Hindlimb muscle (tissue), 1 donor: ENCODE measurements at regions not wholly inside any gene's neighbourhood (a gene's known extent, or its start where the extent isn't known, plus 50 kb on each side); places are given as distances from the start of the nearest gene placed in this dataset.

ENCODE experiments used
- DNase-seq: peaks from one replicate; pipeline ENCODE4 v3.0.0-alpha.2; 2013

DNA sequence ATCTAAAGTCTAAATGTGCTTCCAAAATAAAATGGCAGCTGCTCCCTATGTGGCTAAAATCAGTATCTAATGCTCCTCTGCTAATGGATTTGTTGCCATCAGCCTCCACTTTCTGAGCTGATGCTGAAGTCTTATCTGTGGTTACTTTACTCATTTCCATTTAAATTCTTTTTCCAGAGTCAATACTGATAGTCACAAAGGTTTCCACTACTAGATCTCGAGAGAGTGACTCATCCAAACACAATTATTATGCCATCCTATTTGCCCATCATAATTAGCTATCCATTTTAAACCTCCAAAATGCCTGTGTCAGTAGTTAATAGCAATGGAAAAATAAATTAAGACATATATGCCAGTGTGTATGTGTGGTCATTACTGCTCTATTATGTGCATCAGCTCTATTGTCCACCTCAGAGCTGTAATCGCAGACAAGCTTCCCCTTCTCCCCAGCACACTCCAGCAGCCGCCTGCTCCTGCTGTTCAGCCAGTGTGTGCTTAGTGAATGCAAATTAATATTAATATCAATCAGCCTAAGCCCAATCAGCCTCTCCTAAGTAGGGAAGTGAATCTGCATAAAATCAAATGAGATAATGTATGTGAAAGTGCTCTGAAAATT lies 199.8 kb upstream of the ZIC3 start:
- DNase-seq: no peak

DNA sequence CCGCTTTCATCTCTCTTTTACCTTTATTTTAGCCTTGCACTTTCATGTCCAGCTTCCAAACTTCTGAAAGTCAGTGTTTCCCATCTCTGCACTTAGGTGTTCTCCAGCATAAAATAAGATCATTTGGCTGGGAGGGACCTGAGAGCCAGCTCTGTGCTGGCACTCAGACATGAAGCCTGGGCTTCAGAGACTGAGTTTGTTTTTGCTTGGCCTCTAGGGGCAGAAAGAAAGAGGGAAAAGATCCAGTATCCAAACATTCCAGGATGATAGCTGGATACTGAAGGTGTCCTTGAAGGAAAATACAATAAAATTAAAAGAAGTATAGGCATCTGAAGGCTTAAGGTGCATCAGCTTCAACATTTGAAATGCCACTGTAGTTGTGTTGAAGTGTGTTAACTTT lies 202.4 kb upstream of the ZIC3 start:
- DNase-seq: no peak

DNA sequence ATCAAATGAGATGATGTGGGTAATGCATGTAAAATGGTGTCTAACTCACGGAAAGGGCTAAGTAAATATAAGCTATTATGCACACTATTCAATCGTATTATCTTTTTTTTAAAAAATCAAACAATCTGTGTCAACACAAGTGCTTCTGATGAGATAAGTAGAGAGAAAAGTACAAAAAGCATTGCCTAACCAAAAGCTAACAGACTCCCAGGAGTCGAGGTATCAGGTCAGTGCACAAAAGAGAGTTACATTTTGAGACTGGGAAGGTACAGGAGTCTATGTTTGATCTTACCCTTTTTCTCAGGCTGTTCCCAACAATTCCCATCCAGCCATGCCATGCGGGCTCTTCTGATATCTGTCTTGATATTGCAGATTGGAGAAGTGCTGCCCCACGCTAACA lies 203.3 kb upstream of the ZIC3 start:
- no peak for DNase-seq

DNA sequence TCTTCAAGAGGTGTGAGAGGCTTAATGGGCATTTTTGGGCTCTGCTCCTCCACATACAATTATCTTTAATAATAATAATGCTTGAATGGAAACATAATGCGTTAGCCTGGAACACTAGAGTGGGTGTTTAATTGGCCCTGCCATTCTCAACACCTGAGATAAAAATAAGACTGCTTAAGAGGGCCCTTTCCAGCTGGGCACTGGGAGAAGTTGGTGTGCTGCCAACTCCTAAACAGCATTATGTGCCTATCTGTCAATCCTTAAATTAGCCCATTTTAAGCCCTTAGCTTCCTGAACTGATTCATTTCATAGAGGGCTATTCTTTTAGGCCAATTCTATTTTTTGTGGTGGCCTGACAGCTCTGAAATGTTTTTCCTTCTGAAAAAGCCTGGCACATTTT lies 211.1 kb upstream of the ZIC3 start:
- DNase-seq: no peak

DNA sequence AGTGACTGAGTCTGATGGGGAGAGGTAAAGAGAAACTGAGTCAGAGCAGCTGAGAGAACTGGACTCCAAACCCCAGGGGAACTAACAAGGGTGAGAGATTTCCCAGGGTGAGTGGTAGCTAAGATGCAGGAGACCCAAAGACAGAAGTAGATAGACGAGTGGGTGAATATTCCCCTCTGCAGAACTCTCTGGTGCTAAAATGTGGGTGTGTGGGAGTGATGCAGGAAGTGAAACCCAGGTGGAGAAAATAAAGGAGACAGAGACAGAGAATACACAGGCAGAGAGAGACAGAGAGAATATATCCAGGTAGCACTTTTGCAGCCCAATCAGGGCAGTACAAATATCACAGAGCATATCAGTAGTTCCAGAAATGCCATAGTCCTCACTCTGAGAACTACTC lies 212.5 kb upstream of the ZIC3 start:
- no peak for DNase-seq

DNA sequence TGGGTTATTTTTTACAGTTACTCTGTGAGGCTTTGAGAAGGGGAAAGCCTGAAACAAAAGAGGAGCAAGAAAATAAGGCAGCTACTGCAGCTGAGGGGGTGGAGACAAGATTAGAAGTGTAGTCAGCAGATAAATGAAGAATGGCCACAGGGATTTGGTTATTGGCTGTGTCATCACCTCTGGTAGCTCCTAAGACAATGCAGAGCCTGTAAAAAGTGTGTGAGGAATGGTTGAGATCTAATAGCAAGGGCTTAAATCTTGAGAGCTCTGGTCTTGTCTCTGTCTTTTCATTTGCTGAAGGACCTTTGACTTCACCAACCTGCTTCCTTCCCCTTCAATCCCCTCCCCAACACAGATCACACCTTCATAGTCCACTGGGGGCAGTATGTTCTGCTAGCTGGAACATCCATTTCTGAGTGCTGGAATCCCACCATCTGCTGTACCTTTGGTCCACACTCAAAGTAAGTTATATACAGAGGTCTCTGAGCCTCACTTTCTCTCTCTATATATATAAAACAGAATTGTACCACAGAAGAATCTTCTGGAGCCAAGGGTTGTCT lies 213.7 kb upstream of the ZIC3 start:
- no peak for DNase-seq

DNA sequence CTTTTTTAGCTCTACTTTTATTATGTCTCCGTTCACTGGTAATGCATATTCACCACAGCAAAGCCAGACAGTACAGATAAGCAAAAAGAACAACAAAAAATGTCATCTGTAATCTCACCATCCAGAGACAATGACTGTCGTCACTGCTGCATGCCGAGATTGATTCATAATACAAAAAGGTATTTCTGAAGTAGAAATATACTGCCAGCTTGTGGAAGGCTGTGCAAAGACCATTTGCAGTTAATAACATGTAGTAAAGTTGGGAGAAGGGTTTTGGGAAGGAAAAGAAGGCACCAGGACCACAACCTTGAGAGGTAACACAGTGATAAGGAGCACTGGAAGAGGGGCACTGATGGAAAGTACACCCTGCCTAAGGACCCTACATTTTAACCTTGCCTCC lies 223.0 kb upstream of the ZIC3 start:
- no peak for DNase-seq

DNA sequence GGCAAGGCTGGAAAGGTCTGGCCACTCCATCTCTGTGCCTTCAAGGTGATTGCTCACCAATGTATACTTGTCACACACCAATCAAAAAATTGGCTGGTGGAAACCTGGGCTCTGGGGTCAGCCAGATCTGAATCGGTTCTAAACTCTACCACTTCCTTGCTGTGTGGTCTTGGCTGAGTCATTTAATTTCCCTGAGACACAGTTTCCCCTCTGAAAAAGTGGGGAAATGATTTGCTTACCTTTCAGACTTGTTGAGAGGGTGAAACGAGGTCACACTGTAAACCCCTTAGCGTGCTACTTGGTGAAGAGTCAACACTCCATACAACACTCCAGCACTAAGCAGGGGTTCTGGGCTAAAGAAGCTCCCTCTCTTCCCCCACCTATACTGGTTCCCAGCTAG lies 252.3 kb upstream of the ZIC3 start:
- no peak for DNase-seq

DNA sequence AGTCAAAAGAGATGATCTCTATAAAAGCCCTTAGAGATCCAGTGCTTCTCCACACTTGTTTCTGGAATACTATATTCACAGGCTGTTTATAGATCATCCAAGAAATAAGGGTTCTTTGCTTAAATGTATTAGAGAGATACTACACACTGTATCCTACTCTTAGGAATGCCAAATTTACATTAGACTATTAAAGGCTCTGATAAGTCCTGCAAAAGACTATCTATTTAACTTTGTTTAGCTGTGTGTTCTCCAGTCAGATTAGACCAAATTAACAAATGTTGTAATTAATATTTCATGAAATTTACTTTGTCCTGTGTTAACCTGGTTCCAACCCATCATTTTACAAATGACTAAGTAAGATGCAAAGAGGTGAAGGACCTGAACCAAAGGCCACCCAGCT lies 260.5 kb upstream of the ZIC3 start:
- no peak for DNase-seq

DNA sequence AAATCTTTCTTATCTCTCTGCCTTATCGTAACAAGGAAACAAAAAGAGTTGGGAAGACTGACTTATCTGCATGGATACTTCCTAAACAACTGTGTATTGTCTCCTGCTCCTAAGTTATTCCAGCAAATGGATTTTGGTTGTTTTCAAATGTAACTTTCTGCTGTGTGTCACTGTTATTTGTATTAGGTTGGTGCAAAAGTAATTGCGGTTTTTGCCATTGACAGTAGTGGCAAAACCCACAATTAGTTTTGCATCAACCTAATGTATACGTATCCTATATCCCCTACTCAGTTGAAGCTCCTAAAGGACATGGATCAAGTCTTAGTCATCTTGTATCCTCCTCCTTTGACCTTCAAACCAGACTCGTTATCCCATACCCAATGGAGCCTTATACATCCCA lies 263.4 kb upstream of the GPR101 start:
- no peak for DNase-seq

DNA sequence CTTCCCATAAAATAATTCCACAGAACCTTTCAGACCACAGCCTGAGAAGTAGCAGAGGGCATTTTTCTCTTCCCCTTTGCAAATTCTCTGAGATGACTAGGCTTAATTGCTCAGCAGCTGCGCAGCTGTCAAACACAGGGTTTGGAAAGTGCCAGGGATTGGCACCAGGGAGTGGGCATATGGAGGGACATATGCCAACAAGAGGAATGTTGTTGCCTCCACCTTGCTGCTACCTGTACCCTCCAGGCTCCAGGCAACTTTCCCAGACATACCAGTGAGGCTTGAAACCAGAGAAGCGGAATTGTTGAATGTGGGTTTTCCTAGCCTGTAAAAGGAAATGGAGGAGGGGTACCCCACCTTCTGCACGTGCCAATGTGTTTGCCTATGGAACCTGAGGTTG lies 256.2 kb upstream of the GPR101 start:
- DNase-seq: no peak

DNA sequence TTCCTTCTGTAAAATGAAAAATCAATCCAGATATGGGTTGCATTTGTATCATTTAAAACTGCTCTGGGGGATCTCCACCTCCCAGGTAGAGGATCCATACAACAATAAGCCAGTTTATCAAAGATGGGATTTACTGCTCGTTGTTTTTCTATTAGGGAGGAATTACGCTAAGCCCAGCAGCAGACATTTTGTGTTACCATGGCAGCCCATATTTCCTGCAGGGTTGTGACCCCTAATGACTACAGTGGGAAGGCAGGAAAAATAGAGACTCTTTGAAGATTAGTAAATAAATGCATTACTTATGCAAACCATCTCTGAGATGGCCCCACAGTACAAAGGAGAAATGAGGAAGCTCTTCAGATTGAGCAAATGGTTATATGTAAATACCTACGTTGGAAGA lies 253.4 kb upstream of the GPR101 start:
- DNase-seq: no peak

DNA sequence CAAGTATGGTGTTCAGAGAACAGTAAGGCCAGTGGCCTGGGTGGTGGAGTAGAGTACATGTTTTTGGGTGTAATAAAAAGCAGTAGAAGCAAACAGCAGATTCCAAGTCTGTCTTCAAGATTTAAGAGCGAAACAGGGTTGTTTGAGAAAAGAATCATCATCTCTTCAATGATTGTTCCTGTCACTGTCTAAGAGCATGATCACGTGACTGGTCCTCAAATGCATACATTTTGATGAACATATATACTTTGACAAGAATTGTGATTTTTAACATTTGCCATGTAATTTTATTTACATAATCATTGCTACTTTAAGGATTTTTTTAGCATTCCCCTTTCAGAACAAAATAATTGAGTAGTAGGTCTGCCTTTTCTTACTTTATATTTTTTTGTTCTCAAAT lies 252.6 kb upstream of the GPR101 start:
- no peak for DNase-seq

DNA sequence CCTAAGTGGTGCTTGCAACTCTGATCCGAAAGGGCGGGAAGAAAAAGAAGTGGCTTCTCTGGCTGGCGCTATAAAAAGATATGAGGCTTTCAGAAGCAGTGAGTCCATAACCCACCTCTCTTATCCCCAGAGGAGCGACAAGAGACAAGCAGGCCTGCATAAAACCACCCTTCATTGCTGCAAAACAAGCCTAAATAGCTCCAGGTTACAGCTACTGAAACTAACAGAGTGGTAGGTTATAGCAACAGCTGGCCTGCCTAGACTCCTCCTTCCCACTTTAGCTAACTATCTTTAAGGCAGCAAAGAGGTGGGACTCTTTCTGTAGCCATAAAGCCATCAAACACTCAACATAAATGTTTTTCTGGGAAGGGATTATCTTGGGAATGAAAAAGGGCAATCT lies 245.0 kb upstream of the GPR101 start:
- DNase-seq: no peak

DNA sequence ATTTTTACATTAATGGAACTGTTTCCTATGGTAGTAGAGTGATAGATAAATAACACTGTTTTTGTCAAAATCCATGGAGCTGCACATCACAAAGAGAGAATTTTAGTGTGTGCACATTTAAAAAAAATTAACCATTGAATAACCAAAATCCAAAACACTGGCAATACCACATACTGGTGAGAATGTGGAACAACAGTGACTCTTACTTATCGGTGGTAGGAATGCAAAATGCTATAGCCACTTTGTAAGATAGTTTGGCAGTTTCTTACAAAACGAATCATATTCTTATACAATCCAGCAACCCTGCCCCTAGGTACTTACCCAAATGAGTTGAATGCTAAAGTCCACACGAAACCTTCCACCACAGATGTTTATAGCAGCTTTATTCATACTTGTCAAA lies 229.6 kb upstream of the GPR101 start:
- DNase-seq: no peak

DNA sequence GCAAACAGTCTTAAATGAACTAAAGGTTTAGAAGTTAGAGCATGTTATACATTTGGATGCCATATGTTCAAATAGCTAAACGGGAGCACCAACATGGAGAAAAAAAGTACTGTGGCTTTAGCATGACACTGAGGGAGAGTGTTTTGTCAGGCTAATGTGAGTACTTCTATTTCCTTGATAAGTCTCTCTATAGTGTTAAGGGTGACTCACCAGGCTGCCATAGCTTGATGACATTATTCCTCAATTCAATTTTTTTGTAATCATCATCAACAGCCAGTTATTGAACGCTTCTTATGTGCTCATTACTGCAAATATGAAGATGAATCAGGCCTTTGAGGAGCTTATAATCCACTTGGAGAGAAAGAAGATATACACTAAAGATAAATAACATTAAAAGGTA lies 211.4 kb upstream of the GPR101 start:
- no peak for DNase-seq

DNA sequence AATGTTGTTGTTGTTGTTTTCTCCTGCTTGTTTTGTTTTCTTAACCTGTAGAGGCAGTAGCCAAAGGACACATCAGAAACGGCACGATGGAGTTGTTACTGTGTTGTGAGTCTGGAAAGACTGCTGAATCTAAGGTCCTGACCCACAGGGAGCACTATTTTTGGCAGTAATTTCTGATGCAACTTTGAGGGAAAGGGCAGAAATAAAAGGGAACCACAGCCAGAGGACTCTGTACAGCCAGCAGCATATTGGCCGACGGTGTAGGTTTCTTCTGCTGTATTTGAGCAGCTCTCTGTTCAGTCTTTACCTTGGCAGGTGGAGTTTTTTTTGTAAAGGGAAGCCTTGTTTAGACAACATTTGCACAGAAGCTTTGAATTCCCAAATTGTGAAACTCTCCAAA lies 203.0 kb upstream of the GPR101 start:
- no peak for DNase-seq

DNA sequence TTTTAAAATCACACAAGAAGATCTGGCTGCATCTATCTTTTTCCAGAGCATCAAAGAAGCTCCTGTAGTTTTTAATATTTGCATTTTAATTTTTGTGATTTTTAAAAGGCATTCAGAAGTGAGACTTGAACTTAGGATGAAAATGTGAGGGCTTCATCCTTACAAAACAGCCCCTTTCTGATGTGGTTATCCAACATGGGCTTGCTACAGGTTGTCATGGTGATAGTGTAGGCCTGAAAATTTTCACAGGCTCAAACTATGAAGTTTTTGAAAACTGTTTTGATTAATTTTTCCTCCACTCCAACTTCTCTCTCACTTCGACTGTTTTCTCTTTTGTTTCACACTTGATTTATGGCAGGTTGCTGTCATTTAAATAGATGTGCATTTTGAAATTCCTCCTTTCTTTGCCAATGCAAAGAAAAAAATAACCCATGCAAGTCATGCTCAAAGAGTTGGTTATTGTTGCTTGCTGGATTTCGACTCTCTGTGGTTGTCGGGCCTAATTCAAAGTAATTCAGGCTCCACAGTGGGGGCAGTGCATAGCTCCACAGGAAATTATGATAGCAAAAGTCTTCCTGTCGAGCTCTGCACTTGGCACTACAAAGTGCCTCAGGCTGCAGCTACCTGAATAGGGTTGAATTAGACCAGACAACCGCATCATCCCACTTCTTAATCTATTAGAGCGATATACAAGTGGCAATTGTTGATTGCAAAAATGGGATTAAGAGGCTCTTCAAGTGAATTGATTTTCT lies 201.0 kb upstream of the GPR101 start:
- no peak for DNase-seq

DNA sequence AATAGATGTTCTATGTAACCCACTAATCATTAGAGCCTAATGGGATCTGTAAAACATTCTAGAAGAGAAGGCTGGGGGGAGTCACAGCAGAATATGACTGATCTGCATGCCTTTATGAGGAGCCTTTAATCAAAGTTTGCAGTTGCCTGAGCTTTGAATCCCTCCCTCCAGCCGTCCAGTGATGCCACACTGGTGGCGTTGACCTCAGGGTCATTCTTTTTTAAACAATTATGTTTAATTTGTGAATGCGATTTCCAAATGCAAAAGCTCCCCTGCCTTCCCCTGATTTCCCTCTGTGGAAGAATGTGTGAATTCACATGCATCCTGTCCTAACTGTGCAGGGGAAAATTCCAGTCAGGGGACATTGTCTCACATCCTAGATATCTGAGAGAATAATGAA lies 199.7 kb upstream of the GPR101 start:
- DNase-seq: no peak

DNA sequence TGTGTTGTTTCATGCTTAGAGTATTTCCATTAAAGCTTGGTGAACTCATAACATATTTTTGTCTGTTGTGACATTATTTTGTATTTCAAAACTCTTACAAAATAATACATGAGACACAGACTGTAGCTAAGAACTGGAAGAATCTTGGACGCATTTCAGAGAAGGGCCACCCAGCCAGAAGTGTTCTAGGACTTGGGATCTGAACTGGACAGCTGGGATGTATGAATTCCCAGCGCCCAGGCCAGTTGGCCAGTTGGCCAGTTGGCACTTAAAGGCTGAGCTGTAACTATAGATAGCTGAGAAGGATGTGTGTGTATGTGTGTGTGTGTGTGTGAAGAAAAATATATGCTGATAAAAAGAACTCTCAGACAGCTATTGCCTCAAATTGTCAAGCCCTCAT lies 193.4 kb upstream of the GPR101 start:
- peak; percentile 49 for DNase-seq

DNA sequence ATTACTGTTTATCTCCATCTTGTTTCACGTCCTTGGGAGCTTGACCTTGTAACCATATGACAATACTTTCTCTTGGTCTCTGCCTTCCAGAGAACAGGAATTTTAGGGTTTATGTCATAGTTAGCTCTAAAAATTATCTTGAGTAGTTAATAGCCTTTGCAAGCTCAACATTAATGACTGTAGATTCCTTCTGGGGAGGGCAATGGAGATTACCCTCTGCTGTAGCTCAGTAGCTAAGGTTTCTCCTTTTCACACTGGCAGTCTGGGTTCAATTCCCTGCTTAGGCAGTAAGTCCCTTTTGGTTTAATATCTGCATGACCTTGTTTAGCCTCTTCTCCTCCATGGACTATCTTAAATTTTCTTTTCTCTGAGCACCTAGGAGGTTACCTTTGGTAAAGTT lies 181.7 kb upstream of the GPR101 start:
- DNase-seq: no peak

DNA sequence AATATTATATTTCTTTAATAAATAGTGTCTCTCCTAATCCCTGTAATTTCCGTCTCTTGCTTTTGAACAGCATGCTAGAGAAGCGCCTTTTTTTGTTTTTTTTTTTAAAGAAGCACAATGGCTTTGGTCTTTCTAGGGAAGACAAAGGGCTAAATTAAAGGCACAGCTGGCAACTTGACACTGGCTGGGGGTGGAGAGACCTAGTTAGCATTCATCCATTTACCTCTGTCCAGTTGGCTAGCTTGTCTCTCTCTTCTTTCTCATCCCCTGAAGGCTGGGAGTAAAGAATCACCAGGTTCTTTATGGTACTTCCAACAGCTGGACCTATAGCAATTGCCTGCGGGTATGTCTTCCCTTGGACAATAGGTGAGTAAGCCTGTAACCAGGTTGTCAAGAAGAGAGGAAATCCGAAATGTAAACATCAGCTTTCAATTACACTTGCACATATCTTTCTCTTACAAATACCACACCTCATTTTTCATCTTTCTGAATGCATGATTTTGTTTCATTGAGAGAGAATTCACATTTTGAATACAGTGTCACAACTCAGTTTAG lies 178.4 kb upstream of the GPR101 start:
- DNase-seq: no peak

DNA sequence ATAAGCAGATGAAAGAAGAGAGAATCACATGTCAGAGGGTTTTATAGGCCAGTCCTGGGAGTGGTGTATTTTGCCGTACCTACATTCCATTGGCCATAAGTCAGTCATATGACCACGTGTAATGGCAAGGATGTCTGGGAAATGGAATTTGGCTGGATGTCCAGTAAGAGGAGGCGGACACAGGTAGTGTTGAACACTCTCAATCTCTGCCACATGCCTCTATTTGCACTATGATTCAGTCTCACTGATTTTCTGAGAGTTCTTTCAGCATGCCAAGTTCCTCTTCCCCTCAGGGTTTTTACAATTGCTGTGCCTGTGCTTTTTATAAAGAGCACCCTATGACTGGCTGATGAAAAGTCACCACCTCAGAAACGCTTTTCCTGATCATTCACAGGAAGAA lies 164.2 kb upstream of the GPR101 start:
- DNase-seq: no peak

DNA sequence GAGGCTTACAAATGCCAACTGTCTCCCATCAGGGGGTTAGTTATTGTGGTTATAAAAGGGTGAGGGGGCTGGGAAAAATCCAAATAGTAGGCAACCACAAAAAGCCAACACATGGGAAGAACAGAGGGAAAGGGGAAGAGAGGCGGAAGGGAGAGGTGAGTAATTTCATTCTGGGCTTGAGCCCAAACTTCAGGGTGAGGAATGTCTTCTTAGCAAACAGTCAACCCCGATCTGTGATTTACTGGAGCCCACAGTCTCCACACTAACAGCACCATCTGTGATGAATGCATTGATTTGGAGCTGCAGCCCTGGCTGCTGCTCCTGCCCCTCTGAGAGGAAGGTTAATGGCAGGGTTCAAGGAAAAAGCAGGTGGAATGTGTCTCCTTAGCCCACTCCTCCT lies 162.2 kb upstream of the GPR101 start:
- DNase-seq: no peak
